ENCODE measurements at regions not wholly inside any gene's neighbourhood (a gene's known extent, or its start where the extent isn't known, plus 50 kb on each side); places are given as distances from the start of the nearest gene placed in this dataset.
"Not testable (repeated sequence)": the region's sequence is repeated elsewhere in the genome, so short reads cannot be mapped to it uniquely, and the experiment has no call there.

DNA sequence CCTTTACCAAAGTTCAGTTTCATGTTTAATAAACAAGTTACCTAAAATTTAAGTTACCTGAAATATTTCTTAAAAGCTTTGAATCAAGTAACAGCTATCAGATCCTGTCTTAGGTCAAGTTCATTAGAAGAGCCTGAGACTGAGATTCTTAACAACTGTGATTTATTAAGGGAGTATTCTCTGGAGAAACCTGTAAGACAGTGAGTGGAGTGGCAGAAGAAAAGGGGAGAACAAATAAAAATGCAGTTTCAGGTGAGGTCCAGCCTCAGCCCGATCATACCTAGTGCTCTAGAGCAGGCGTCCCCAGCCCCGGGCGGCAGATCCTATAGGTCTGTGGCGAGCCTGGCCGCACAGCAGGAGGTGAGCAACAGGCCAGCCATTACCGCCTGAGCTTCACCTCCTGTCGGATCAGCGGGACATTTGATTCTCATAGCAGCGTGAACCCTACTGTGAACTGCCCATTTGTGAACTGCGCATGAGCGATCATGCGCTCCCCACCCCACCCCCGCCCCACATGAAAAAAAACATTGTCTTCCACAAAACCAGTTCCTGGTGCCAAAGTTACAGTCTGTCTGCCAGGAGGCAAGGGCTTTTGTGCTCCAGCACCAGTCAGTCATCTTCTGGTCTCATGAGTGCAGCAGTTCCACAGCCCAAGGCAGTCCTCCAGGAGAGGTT, 59.2 kb upstream of the ADGRB3 start:
- DNase-seq: no peak

DNA sequence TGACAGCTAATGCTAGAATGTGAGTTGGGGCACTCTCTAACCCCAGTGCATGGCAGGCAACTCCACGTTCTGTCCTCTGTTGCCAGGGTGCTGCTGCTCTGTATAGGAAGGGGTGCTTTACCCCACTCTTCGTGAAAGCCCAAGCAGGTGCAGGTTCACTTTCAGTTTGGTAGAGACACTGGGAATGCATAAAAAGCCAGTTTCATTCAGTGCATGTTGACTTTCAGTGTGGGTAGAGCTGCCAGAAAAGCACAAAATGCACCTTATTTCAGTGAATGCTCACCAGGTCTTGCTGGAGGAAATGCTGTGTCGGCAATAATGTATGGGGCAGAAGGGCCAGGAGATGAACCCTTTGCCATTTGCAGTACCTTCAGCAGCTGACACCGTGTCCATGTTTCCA, 62.1 kb upstream of the ADGRB3 start:
- no peak for DNase-seq

DNA sequence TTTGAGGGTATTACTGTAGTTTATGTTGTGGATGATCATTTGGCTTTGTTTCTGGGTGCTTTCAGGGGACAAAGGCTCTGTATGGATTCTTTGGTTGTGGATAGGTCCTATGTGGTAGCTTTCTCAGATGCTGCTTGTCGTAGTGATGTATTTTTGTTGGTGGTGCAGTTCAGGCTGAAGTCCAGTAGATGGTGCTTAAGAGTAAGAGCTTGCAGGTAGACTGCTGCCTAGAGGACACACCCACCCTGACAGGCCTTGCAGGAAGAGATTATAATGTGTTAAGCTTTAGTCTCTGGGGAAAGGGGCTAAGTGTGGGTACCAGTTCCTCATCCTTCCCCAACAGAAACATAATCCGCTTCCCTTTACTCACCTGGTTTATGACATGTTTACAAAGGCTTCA, 62.6 kb upstream of the ADGRB3 start:
- DNase-seq: no peak

DNA sequence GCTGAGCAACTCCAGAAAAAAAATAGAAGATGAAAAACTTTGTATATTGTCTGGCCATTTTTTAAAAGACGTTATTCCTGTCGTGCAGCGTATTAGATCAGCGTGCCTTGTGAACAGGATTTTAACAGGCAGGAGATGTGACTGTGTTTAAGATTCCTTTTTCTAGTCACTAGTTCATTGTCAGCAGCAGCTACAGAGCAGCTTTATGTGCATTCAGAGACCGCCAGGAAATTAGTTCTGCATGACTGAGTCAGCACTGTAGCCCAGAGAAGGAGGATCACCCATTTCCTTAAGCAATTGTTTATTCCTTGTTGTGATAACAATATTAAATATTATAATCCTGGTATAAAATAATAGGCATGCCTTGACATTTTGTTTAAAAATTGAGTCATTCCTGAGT, 75.4 kb upstream of the ADGRB3 start:
- DNase-seq: no peak

DNA sequence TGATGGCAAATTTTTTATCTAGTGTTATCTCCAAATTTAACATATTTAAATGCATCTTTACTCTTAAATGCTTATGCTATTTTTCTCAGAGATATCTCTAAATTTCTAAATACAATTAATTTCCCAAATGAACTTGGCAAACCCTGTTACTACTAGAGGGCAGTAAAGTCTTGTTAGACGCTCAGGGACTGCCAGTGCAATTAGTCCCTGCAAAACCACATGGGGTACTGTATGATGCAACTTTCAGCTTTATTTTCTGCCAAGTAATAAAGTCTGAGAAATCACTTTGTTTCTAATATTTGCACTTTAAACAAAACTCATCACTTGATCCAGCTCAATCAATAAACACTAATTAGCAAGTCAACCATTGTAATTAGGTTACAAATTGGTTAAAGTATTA, 76.0 kb upstream of the ADGRB3 start:
- DNase-seq: no peak

DNA sequence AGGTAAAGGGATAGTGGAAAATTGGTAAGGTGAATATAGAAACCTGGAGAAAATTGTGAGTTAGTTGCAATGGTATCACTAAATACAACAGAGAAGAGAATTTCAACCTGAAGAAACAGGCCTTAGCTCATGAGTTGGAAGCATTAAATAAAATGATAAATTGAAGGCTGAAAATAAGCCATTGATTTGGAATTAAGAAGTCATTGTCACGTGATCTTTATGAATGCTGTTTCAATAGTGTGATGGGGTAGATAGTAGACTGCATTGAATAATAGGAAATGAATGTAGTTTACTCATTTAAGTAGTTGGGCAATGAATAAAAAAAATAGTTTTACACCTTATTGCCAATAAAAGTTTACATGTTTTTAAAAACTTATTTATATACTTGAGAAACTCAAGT, 88.5 kb upstream of the ADGRB3 start:
- DNase-seq: no peak

DNA sequence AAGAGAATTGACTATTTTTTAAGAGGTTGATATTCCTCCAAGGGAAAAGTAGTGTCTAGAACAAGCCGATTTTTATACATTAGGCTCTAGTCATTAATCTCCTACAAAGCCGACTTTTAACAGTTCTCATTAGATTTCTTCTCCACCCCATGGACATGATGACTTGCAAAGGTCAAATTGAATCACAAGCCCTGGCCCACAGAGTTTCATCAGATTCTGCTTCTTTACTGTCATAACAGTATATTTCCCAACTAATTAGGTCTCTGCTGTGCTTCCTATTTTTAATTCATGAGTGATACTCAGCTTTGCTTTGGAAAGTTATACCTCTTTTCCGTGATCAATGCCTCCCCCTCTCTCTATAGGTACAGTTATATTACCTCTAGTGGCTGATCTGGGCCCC, 90.6 kb upstream of the ADGRB3 start:
- no peak for DNase-seq

DNA sequence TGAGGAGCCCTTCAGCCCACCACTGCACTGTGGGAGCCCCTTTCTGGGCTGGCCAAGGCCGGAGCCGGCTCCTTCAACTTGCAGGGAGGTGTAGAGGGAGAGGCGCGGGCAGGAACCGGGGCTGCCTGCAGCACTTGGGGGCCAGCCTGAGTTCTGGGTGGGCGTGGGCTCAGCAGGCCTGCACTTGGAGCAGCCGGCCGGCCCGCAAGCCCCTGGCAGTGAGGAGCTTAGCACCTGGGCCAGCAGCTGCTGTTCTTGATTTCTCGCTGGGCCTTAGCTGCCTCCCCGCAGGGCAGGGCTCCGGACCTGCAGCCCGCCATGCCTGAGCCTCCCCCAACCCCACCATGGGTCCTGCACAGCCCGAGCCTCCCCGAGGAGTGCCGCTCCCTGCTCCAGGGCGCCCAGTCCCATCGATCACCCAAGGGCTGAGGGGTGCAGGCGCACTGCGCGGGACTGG, 101.7 kb upstream of the ADGRB3 start:
- no peak for DNase-seq

DNA sequence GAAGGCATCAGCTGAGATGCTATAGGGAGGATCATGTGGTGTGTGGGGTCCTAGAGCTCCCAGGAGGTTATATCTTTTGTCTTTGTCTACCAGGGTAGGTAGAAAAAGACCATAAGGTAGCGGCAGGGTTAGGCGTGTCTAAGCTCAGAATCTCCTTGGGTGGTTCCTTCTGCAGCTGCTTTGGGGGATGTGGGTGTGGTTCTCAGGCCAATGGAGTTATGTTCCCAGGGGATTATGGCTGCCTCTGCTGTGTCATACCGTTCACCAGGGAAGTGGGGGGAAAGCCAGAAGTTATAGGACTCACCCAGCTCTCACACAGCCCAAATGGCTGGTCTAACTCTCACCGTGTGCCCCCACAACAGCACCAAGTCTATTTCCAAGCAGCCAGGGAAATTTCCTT, 107.4 kb upstream of the ADGRB3 start:
- DNase-seq: no peak

DNA sequence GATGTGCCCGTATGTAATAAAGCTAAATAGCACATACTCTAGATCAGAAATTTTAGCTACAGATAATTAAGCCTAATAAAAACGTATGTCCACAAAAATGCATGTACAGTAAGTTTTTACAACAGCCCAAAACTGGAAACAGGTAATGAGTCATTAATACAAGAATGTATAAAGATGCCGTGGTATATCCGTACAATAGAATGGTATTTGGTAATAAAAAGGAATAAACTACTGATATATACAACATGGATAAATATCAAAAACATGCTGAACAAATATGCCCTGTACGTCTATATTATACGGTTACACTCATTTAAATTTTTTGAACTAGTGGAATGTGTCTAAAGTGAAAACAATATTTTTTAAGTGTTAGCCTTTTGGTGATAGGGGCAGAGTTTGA, 128.2 kb upstream of the ADGRB3 start:
- DNase-seq: no peak

DNA sequence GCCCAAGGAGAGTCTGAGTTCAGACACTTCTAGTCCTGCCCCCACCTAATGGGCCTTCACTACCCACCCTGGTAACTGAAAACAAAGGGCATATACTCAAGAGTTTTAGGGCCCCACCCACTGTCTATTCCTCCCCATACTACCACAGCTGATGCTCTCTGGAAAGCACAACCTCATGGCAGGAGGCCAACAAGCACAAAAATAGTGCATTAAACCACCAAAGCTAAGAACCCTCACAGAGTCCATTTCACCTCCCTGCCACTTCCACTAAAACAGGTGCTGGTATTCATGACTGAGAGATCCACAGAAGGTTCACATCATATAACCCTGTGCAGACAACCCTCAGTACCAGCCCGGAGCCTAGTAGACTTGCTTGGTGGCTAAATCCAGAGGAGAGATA, 132.1 kb upstream of the ADGRB3 start:
- no peak for DNase-seq

DNA sequence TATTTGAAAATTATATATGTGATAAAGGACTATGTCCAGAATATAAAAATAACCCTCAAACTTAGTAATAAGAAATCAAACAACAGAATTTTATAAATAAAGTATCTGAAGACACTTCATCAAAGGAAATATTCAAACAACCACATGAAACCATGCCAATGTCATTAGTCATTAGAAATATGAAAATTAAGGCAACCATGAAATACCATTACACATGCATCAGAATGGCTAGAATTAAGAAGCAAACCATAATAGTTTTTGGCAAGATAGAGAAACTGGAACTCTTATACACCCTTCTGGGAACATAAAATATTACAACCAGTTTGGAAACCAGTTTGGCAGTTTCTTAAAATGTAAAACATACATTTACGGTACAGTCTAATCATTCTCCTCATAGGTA, 137.2 kb upstream of the ADGRB3 start:
- DNase-seq: no peak

DNA sequence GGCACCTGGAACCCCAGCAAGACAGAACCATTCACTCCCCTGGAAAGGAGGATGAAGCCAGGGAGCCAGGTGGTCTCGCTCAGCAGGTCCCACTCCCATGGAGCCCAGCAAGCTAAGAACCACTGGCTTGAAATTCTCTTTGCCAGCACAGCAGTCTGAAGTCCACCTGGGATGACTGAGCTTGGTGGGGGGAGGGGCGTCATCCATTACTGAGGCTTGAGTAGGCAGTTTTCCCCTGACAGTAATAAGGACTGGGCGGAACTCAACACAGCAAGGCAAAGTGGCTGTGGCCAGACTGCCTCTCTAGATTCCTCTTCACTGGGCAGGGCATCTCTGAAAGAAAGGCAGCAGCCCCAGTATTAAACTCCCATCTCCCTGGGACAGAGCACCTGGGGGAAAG, 140.2 kb upstream of the ADGRB3 start:
- DNase-seq: not testable (repeated sequence)

DNA sequence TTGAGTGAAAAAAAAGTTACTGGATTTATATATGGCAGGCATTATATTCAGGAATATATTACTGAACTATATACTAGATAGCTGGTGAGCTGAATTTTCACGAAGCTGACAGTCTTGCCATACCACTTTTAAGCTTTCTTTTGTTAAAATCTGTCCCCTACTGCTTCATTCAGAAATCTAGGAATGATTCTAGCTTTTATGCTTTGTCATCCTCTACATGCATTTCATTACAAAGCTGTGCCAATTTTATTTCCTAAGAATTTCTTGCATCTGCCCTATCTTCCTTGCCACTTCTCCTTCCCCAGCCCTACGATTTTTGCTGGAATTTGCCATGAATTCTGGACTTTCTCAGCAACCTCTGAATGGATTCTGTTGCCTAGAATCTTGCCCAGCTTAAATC, 158.5 kb upstream of the ADGRB3 start:
- no peak for DNase-seq

DNA sequence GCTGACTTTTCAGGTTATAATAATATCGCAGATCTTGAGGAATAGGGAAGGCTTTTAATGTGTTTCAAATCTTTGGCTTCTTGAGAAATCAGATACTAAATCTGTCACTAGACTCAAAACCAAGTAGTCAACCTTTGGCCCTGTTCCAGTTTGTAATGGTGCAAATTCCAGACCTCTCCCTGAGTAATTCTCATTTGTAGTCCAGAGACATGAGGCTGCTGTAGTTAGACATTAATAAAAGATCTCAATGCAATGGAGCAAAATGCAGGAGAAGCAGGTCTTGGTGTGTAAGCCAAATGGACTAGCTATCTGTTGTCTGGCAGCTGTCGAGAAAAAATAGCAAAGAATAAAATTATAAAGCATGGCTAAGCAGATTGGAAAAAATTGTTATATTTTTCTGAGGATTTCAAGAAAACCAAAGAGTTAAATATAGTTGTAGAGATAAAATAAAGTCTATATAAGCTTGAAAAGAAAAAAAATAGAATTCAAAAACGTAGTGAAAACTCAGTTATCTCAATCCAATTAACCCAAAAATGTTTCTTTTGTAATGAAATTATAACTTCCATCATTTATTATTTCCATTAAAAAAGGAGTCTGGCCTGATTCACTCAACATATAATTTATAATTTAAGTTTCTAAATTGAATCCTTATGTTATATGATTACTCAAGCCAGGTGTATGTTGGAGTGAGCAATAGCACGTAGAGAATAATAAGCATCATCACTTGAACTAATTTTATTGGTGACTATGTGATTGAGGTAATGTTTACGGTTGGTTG, 161.5 kb upstream of the ADGRB3 start:
- DNase-seq: no peak

DNA sequence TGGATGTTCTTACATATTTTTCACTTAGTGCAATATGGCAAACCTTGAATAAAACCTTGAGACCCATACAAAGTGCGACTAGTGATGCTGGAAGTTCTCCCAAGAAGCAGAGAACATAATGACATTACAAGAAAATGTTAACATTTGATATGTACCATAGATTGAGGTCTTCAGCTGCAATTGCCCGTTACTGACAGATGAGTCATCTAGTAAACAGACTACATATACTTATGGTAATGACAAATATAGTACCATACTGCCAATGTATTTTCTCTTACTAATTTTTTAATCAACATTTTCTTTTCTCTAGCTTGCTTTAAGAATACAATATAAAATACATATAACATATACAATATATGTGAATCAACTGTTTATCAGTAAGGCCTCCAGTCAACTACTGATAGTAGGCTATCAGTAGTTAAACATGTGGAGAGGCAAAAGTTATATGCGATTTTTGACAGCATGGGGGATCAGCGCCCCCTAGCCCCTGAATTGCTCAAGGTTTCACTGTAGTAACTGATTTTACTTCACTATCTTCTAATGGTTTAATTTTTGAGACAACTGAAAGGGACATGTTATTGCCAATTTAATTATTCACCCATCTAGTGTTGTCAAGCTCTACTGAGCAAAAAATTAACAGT, 166.7 kb upstream of the ADGRB3 start:
- DNase-seq: no peak

DNA sequence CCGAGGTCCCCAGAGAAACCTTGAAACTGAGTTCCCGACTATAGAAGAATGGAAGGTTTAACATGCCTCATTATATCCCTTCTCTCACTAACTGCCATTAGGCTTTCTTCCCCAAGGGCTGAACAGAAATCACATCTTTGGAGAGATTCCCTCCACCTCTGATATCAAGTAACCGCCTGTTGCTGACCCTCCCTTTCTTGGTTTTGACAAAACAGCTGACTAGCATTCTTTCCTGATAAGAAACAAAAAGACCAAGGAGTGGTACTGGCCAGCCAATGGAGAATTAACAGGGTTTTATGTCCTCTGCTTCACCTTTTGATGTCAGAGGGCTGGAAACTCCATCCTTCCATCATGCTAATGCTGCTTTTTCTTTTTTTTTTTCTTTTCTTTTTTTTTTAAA, 176.6 kb upstream of the ADGRB3 start:
- no peak for DNase-seq

DNA sequence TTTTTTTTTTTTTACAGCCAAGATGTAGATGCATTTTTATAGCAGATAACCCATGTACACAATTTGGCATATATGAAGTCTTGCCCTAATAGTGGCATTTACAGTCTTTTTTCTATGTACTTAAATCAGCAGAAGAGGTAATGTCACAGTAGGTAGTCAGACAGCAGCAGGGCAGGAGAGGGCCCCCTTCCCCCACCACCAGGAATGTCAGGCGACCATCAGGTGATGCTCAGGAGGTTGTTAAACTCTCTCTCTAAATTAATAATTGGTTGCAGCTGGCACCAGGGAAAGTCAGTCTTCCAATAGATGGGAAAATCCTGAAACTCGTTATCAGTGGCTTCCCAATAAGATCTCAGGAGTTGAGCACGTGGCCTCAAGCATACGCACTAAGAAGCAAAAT, 188.0 kb upstream of the ADGRB3 start:
- no peak for DNase-seq

DNA sequence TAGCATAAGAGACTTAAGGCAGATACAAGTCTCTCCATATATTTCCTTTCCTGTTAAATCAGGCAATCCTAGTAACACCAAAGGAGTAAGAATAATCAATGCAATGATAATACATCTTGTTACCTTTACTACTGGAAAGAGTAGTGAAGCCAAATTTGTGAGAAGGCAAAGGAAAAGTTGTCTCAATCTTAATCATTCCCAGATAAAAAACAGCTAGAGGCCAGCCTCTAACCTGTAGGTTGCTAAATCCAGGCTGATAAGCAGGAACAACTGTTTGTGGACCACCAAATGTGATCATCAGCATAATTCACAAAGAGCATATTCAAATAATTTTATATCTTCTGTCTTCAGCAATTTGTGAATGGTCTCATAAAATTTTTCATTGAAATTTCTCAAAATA, 189.2 kb upstream of the ADGRB3 start:
- DNase-seq: no peak

DNA sequence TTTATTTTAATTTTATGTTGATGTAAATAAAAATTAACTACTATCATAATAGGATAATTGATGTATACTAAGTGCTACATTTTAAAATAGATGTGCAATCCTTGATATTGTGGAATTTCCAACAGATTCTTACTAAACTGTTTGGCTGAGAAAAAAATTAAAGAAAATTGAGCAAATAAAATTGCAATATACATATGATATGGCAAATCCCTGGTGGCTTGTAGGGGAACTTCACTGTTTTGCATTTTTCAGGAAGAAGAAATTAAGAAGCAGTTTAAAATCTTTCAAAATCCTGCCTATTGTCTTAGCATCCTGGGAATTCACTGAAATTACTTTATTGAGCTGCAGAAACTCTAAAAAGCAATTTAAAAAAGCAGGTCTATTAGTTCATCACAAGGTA, 191.4 kb upstream of the ADGRB3 start:
- no peak for DNase-seq

DNA sequence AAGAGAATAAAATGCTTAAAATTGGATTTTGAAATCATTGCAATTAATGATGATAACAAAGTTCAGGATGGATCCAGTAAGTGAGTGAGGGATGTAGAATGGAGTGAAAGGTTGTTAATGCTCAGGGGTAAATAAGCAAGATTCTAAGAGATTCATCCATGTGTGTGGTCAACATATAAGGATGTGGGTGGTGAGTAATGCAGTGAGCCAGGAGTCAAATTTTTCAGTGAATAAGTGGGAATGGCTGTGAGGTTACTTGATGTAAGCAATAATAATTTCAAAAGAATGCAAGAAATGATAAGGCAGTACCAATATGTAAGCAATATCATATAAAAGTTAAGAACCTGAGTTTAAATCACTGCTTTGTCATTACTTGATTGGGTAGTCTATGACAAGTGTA, 207.5 kb upstream of the ADGRB3 start:
- DNase-seq: no peak

DNA sequence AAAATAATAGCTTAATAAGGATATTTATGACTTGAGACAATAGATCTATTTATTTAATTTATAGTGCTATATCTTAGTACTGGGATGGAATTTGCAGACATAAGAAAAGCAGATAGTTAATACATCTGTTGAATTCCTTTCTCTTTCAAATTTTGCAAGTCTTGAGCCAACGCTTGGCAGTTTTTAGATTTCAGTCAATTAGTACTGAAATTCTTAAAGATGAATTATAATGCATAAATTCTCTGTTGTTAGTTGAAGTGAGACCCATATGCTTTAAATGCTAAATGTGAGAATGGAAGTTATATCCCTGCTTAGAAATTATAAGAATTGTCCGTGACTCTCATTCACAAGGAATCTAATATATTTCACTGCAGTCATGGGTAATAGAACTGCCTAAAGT, 225.1 kb upstream of the ADGRB3 start:
- DNase-seq: no peak

DNA sequence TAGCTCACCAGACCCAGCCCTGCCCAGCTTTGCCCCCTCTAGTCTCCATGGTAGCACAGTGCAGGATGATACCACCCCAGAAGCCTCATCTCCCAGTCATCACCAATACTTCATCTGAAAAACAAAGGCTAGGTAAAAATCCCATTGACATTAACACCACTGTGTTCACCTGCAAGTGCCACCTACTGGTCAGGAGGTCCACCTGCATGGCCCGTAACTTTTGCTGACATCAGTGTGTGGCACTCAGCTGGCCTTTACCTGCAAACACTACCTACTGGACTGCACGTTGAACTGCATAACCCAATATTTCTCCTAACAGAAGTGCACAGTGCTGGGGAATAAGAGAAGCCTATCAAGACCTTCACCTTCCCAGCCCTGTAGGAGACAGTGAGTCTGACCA, 234.7 kb upstream of the ADGRB3 start:
- no peak for DNase-seq

DNA sequence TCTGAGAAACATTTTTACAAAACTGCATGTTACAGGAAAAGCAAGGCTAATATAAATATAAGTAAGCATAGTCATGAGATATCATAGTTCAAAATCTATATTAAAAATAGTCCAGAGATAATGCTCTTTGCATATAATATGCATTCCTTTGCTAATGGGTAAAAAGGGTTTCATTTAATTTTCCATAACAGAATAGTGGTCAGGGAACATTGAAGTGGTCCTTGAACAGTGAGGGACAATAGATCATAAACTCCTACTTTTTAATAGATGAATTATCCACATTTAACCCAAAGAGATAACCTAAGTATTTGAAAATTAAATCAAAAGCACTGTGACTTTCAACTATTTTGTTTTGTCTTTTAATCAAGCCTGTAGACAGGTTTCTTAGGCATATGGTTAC, 243.1 kb upstream of the ADGRB3 start:
- DNase-seq: no peak

Measured in right hindlimb (tissue), 1 donor.